EL (cell line): ENCODE measurements at regions not wholly inside any gene's neighbourhood (a gene's known extent, or its start where the extent isn't known, plus 50 kb on each side); places are given as distances from the start of the nearest gene placed in this dataset.
A peak's percentile ranks its signal among the peaks of the same experiment; 100 is the strongest.

Experiments used
- DNase-seq: peaks from one replicate; pipeline ENCODE4 v3.0.0-alpha.2; 2016

DNA sequence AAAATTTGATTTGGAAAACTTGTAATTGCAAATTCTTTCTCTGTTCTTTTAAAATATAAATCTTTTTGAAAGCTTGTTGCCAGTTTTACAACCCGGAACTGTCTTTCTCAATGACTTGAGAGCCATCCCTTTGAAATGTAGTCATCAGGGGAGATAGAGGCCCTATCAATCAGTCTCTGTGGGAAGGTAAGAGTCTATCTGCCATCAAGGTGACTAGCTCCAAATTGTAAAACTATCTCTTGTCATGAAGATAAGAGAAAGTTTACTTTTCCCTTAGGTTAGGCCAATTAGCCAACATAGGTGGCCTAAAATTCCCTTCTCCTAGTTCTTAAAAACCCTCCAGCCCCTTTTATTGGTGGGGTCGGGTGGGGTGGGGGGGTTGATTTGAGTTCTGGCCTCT, 469.1 kb upstream of the IRAK1BP1 start:
- no peak for DNase-seq

DNA sequence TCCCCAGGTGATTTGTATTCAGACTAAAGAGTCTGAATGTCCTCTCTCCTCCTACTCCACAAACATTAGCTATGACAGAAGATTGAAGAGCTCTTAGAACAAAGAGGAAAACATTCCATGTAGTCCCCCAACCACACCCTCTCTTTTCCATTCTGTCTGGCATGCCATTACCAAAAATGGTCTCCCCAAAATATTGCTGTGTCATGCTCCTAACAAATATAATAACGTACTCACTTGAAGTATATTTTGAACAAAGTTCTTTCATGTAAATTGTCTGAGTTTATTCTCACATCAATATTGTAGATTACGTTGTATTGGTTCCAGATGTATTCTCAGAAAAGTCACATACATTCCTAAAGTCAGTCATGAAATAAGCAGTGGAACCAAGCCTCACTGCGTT, 467.3 kb upstream of the IRAK1BP1 start:
- no peak for DNase-seq

GRCh38 chr6:78427386-78427785, 440.0 kb upstream of the IRAK1BP1 start:
- DNase-seq, result no peak

- DNase-seq, result no peak
Measured at GRCh38 chr6:78430521-78430920, 436.8 kb upstream of the IRAK1BP1 start.

DNA sequence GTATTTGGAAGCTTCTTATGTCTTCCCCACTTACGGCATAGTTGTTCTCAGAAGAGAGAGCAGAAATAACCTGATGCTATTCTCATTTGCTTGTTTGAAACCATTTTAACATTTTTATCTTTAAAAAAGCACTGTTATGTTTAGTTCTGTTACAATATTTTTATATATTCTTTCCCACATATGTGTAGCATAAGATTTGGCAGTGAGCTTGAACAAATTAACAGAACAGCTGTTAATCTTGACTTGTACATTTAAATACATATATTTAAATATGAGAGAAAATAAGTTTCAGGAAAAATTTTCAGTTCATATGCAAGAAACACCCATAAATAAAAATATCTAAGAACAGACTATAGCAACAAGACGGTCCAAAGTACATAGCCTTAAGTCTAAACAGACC, 431.7 kb upstream of the IRAK1BP1 start:
- DNase-seq, result no peak

DNA sequence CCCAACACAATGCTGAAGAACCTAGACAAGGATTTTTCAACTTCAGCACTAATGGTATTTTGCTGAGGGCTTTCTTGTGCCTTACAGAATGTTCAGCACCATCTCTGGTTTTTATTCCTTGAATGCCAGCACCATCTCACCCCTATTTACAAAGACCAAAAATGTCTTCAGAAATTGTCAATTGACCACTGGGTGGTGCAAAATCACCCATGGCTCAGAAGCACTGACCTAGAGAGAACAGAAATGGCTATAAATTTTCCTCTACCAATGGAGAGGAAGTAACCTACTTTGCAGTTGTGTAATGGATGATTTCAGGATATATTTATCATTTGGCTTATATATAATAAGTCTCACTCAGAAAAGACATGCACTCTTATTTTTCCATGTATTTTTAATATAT, 431.0 kb upstream of the IRAK1BP1 start:
- DNase-seq, result peak; percentile 27

GRCh38 chr6:78438135-78438534, 429.2 kb upstream of the IRAK1BP1 start:
- no peak for DNase-seq

DNA sequence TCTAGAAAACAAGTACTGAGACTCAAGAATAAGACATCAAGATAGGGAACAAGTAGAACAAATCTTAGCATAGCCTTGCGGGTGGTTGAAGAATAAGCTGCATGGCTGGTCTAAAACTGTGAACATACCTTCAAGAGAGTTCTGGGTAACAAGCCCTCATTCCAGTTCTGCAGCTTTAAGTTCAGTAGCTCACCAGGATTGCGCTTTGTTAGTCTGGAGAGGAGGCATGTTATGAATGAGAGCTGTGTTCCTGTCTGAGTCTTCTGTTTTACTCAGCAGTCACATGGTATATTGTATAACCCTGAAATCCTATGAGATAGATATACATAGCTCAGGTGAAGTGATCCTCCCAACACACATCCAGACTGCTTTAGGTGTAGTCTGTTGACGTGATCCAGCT, 406.6 kb upstream of the IRAK1BP1 start:
- no peak for DNase-seq

GRCh38 chr6:78462728-78463127, 404.6 kb upstream of the IRAK1BP1 start:
- no peak for DNase-seq

- DNase-seq, result no peak
Measured at GRCh38 chr6:78465059-78465634, 402.2 kb upstream of the IRAK1BP1 start.

- DNase-seq, result no peak
Measured at GRCh38 chr6:78476561-78476960, 390.8 kb upstream of the IRAK1BP1 start.

DNA sequence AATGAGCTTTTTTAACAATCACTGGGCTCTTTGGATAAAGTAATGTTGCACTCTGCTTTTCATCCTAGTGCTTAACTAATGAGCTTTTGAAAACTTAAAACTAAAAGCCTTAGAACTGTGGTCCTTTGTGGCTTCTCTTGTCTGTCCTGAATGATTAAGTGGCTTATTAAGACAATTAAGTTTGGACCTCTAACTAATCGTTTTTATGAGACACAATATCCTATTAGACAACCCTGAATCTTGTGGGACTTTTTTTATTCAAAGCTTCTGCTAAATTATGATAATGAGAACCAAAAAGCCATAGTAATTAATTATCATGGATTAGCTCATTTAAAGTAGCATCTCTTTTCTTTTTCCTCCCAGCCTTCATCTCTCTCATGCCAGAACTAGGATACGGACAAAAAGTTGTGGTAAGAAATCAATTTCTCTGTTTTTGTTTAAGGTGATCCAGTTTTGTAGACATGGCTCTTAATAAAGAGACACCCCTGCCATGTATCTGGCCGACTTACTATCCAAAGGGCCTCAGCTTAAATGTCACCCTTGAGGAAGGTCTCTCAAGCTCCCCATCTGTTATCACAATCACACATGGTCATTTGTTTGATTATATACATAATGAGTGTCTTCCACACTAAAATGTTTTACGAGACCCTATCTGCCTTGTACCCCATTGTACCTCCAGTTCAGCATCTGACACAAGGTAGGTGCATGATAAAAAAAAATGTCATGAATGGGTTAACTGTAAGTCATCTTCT, 384.4 kb upstream of the IRAK1BP1 start:
- no peak for DNase-seq

DNA sequence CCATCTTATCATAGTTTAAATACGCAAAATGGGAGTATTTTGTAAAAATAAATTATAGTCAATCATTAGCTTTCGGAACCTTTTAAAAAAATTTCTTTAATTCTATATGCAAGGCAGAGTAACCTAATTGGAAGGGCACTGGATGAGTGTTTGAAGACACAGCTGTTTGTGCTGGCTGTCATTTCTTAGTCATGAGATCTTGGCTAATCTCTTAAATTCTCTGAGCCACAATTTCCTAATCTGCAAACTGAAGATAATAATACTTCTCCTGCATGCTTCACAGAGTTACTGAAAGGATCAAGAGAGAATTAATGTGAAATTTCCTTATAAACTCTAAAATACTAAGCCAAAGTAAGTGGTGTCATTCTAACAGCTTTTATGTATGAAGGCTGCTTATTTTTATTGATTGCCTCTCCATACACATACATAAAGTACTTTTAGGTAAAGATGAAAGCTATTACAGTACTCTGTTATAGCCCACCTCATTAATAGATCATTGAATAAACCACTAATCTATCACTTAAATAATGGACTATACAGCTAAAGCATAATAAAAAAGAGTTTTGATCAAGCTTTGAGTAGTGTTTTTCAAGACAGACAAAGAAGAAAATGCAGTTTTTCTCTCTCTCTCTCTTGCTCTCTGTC, 383.7 kb upstream of the IRAK1BP1 start:
- no peak for DNase-seq

DNA sequence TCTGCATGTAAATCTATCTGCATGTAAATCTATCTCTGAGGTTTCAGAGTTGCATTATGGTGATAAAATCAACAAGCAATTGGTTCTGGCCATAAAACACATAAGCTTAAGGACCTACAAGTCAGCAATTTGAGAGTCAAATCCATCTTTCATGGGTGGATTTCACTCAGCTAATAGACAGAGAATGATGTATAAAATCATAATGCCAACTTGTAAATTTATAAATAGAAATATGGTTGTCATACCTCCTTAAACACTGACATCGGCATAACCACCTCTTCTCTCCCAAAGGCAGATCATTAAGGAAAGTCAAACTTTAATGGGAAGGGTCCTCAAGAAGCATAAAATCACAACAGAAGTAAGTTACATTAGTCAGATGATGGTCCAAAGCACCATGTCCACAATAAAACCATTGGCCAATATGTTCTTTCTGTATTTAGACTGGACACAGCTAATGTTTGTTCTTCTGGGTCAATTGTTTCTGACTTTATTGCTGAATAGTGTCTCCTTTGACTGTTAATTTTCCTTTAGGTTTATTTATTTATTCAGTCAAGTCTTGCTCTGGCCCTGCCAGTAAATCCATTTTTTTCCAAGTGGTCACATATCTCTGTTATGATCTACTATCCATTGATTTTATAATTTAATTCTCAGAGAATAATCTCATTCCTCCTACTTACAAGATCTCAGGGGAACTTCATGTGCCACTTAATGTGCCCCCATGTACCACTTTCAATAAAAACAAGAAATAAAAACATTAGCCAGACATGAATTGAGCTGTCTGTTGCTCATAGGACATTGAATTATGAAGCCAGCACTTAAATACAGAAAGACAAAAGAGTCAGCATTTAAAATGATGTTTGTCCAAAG, 382.9 kb upstream of the IRAK1BP1 start:
- DNase-seq, result no peak

GRCh38 chr6:78487401-78487800, 379.9 kb upstream of the IRAK1BP1 start:
- DNase-seq, result peak; percentile 59

DNA sequence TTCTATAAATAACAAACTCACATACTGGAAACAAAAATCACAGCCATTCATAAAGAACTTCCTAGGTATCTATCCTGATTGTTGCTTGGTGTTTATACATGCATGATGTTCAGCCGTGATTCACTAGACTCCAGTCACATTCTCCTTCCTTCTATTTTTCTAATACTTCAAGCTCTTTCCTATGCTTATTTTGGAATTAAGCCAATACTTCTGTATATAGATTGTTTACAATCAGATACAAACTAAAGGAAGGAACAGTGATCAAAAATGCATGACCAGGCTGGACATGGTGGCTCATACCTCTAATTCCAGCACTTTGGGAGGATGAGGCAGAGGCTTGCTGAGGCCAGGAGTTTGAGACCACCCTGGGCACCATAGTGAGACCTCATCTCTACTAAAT, 377.5 kb upstream of the IRAK1BP1 start:
- peak; percentile 15 for DNase-seq

GRCh38 chr6:78492351-78493017, 374.9 kb upstream of the IRAK1BP1 start:
- DNase-seq, result peak; percentile 39

GRCh38 chr6:78500299-78501089, 366.9 kb upstream of the IRAK1BP1 start:
- DNase-seq, result no peak

- DNase-seq, result no peak
Measured at GRCh38 chr6:78502386-78502887, 364.9 kb upstream of the IRAK1BP1 start.

DNA sequence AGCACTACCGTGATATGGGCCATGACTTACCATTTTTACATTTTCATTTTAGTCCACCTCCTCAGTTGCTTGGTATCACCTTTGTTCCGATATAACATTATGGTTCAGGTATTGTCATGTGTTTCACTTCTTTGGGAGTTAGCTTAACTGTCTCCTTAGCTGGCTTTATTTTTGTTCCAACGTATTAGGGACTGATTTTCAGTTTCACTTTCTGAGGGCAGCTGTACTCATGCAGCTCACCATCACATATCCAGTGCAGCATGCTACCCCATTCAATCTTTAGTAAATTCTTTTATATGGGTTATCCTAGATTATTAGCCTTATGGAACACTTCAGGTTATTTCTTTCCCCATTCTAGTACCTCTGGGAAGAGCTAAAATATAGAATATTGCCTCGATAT, 362.2 kb upstream of the IRAK1BP1 start:
- DNase-seq, result no peak

GRCh38 chr6:78511009-78511408, 356.3 kb upstream of the IRAK1BP1 start:
- DNase-seq, result no peak

- no peak for DNase-seq
Measured at GRCh38 chr6:78513856-78514255, 353.5 kb upstream of the IRAK1BP1 start.
